ENCODE measurements at regions not wholly inside any gene's neighbourhood (a gene's known extent, or its start where the extent isn't known, plus 50 kb on each side); places are given as distances from the start of the nearest gene placed in this dataset.
A peak's percentile ranks its signal among the peaks of the same experiment; 100 is the strongest.

GRCh38 chr18:73715210-73715670 lies 432.4 kb downstream of the FBXO15 start:
- Histone ChIP-seq H3K27ac (ENCODE audit: low read depth, low read length) (no peak overlapping the region), H3K27me3 (ENCODE audit: control insufficient read depth, insufficient read depth, low read length) (no peaks in the 10 kb centered on the region), H3K9me3 (ENCODE audit: control insufficient read depth, insufficient read depth, low read length) (no peaks in the 10 kb centered on the region), H3K4me3 (ENCODE audit: low read depth, low read length) (no peak overlapping the region), H3K4me1 (ENCODE audit: control insufficient read depth, insufficient read depth, low read length) (no peaks in the 10 kb centered on the region), H3K36me3 (ENCODE audit: control insufficient read depth, insufficient read depth, low read length) (no peaks in the 10 kb centered on the region)
- 87% methylated on average over 15 of the region's 20 CpGs for WGBS (ENCODE audit: insufficient coverage)
- peak in 1 of 6 donors; percentile 47 for DNase-seq (ENCODE audit: low read depth in 4 of 6, low spot score in 6 of 6)

- 86% methylated on average over 1 of the region's 6 CpGs for WGBS (ENCODE audit: insufficient coverage)
- Histone ChIP-seq H3K9me3 (ENCODE audit: control insufficient read depth, insufficient read depth, low read length) (no peaks in the 10 kb centered on the region), H3K4me3 (ENCODE audit: low read depth, low read length) (no peak overlapping the region), H3K27ac (ENCODE audit: low read depth, low read length) (no peak overlapping the region), H3K4me1 (ENCODE audit: control insufficient read depth, insufficient read depth, low read length) (no peaks in the 10 kb centered on the region), H3K36me3 (ENCODE audit: control insufficient read depth, insufficient read depth, low read length) (no peaks in the 10 kb centered on the region), H3K27me3 (ENCODE audit: control insufficient read depth, insufficient read depth, low read length) (no peaks in the 10 kb centered on the region)
- DNase-seq (ENCODE audit: low read depth in 4 of 6, low spot score in 6 of 6): peak in 2 of 6 donors; percentile 34 to 68
Observed at GRCh38 chr18:73714466-73714865, 433.2 kb downstream of the FBXO15 start.

GRCh38 chr18:73711256-73711655 lies 436.4 kb downstream of the FBXO15 start:
- H3K4me3 ChIP-seq (ENCODE audit: low read depth, low read length): no peak overlapping the region
- no peaks in the 10 kb centered on the region for H3K36me3 ChIP-seq (ENCODE audit: control insufficient read depth, insufficient read depth, low read length)
- WGBS (ENCODE audit: insufficient coverage): 57% methylated on average over 1 of the region's 2 CpGs
- no peaks in the 10 kb centered on the region for H3K9me3 ChIP-seq (ENCODE audit: control insufficient read depth, insufficient read depth, low read length)
- peak in 1 of 6 donors; percentile 58 for DNase-seq (ENCODE audit: low read depth in 4 of 6, low spot score in 6 of 6)
- no peaks in the 10 kb centered on the region for H3K27me3 ChIP-seq (ENCODE audit: control insufficient read depth, insufficient read depth, low read length)
- no peak overlapping the region for H3K27ac ChIP-seq (ENCODE audit: low read depth, low read length)
- no peaks in the 10 kb centered on the region for H3K4me1 ChIP-seq (ENCODE audit: control insufficient read depth, insufficient read depth, low read length)

GRCh38 chr18:73708591-73708990 lies 439.0 kb downstream of the FBXO15 start:
- 90% methylated on average over 3 of the region's 5 CpGs for WGBS (ENCODE audit: insufficient coverage)

GRCh38 chr18:73707035-73707434 lies 440.6 kb downstream of the FBXO15 start:
- Histone ChIP-seq H3K36me3 (ENCODE audit: control insufficient read depth, insufficient read depth, low read length) (no peaks in the 10 kb centered on the region), H3K27ac (ENCODE audit: low read depth, low read length) (no peak overlapping the region), H3K27me3 (ENCODE audit: control insufficient read depth, insufficient read depth, low read length) (no peaks in the 10 kb centered on the region), H3K9me3 (ENCODE audit: control insufficient read depth, insufficient read depth, low read length) (no peaks in the 10 kb centered on the region), H3K4me3 (ENCODE audit: low read depth, low read length) (no peak overlapping the region), H3K4me1 (ENCODE audit: control insufficient read depth, insufficient read depth, low read length) (no peaks in the 10 kb centered on the region)
- DNase-seq (ENCODE audit: low read depth in 4 of 6, low spot score in 6 of 6): no peak
- WGBS (ENCODE audit: insufficient coverage): no CpG with 5 or more reads among the region's 1 CpG

More at GRCh38 chr18:73708591-73708990, 439.0 kb downstream of the FBXO15 start:
- H3K4me3 ChIP-seq (ENCODE audit: low read depth, low read length): no peak overlapping the region
- peak in 1 of 6 donors; percentile 83 for DNase-seq (ENCODE audit: low read depth in 4 of 6, low spot score in 6 of 6)
- no peak overlapping the region for H3K27ac ChIP-seq (ENCODE audit: low read depth, low read length)
- no peaks in the 10 kb centered on the region for H3K9me3 ChIP-seq (ENCODE audit: control insufficient read depth, insufficient read depth, low read length)
- no peaks in the 10 kb centered on the region for H3K27me3 ChIP-seq (ENCODE audit: control insufficient read depth, insufficient read depth, low read length)
- no peaks in the 10 kb centered on the region for H3K4me1 ChIP-seq (ENCODE audit: control insufficient read depth, insufficient read depth, low read length)
- H3K36me3 ChIP-seq (ENCODE audit: control insufficient read depth, insufficient read depth, low read length): no peaks in the 10 kb centered on the region

GRCh38 chr18:73697353-73697752 lies 450.3 kb downstream of the FBXO15 start:
- Histone ChIP-seq H3K4me3 (ENCODE audit: low read depth, low read length) (no peak overlapping the region), H3K27ac (ENCODE audit: low read depth, low read length) (no peak overlapping the region), H3K9me3 (ENCODE audit: control insufficient read depth, insufficient read depth, low read length) (no peaks in the 10 kb centered on the region), H3K27me3 (ENCODE audit: control insufficient read depth, insufficient read depth, low read length) (no peaks in the 10 kb centered on the region), H3K36me3 (ENCODE audit: control insufficient read depth, insufficient read depth, low read length) (no peaks in the 10 kb centered on the region), H3K4me1 (ENCODE audit: control insufficient read depth, insufficient read depth, low read length) (no peaks in the 10 kb centered on the region)
- no peak for DNase-seq (ENCODE audit: low read depth in 4 of 6, low spot score in 6 of 6)
- WGBS (ENCODE audit: insufficient coverage): no CpG with 5 or more reads among the region's 4 CpGs

DNA sequence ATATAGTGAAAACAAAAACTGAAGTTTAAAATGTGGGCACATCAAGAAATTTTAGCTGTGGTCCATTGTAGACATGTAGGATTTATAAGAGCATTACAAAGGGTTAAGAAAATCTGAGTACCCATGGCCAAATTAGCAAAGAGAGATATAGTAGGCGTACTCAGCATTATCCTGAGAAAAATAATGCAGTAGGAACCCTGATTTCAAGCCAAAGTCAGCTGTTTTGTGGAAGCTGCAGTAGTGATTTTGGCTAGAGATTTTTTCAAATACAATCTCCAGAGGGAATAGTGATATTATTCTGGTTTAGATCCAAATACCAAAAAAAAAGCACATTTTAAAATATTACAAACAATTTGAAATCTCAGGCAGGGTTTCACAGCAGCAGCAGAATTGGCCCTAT lies 450.9 kb downstream of the FBXO15 start:
- no peak for DNase-seq (ENCODE audit: low read depth in 4 of 6, low spot score in 6 of 6)
- no peaks in the 10 kb centered on the region for H3K27me3 ChIP-seq (ENCODE audit: control insufficient read depth, insufficient read depth, low read length)
- H3K36me3 ChIP-seq (ENCODE audit: control insufficient read depth, insufficient read depth, low read length): no peaks in the 10 kb centered on the region
- no peak overlapping the region for H3K27ac ChIP-seq (ENCODE audit: low read depth, low read length)
- H3K4me1 ChIP-seq (ENCODE audit: control insufficient read depth, insufficient read depth, low read length): no peaks in the 10 kb centered on the region
- H3K9me3 ChIP-seq (ENCODE audit: control insufficient read depth, insufficient read depth, low read length): no peaks in the 10 kb centered on the region
- H3K4me3 ChIP-seq (ENCODE audit: low read depth, low read length): no peak overlapping the region
- WGBS (ENCODE audit: insufficient coverage): 25% methylated on average over 1 of the region's 1 CpG

DNA sequence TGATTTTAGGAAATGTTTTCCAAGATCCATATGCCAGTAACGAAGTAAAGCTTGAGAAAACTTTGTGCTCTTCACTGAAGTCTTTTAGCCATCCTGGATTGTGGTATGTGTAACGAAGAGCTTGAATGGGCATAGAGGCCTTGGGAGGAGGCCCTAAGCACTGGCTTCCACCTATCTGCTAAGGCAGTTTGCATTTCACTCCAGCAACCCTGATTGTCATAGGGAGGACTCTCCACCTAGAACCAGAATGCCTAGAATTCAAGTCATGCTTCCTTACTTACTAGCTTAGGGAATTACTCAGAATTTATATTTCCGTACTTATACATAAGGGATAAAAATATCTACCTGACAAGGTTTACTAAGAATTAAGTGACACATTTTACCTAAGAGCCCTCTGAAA lies 451.5 kb downstream of the FBXO15 start:
- no peaks in the 10 kb centered on the region for H3K36me3 ChIP-seq (ENCODE audit: control insufficient read depth, insufficient read depth, low read length)
- H3K4me1 ChIP-seq (ENCODE audit: control insufficient read depth, insufficient read depth, low read length): no peaks in the 10 kb centered on the region
- H3K4me3 ChIP-seq (ENCODE audit: low read depth, low read length): no peak overlapping the region
- no peaks in the 10 kb centered on the region for H3K9me3 ChIP-seq (ENCODE audit: control insufficient read depth, insufficient read depth, low read length)
- H3K27ac ChIP-seq (ENCODE audit: low read depth, low read length): no peak overlapping the region
- no peaks in the 10 kb centered on the region for H3K27me3 ChIP-seq (ENCODE audit: control insufficient read depth, insufficient read depth, low read length)
- no peak for DNase-seq (ENCODE audit: low read depth in 4 of 6, low spot score in 6 of 6)
- no CpG with 5 or more reads among the region's 3 CpGs for WGBS (ENCODE audit: insufficient coverage)

DNA sequence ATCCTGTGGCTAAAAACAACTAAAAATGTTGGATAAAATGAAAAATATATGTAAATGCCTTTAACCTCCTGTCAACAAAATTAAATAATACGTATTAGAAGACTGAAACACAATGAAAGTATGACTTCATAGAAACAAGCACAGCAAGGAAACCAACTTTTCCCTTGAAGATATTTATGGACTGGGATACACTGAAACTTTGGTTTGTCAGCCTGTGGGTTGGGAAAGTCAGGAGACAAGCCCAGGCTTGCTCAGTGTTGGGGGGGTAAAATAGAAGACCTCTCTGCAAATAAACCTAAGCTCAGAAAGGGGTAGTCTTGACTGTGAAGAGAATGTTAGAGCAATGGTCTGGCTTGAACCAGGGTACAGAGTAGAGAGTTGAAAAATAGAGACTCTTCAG lies 454.5 kb downstream of the FBXO15 start:
- H3K4me1 ChIP-seq (ENCODE audit: control insufficient read depth, insufficient read depth, low read length): no peaks in the 10 kb centered on the region
- no CpG with 5 or more reads among the region's 1 CpG for WGBS (ENCODE audit: insufficient coverage)
- no peaks in the 10 kb centered on the region for H3K36me3 ChIP-seq (ENCODE audit: control insufficient read depth, insufficient read depth, low read length)
- H3K27ac ChIP-seq (ENCODE audit: low read depth, low read length): no peak overlapping the region
- H3K4me3 ChIP-seq (ENCODE audit: low read depth, low read length): no peak overlapping the region
- no peak for DNase-seq (ENCODE audit: low read depth in 4 of 6, low spot score in 6 of 6)
- H3K27me3 ChIP-seq (ENCODE audit: control insufficient read depth, insufficient read depth, low read length): no peaks in the 10 kb centered on the region
- no peaks in the 10 kb centered on the region for H3K9me3 ChIP-seq (ENCODE audit: control insufficient read depth, insufficient read depth, low read length)

DNA sequence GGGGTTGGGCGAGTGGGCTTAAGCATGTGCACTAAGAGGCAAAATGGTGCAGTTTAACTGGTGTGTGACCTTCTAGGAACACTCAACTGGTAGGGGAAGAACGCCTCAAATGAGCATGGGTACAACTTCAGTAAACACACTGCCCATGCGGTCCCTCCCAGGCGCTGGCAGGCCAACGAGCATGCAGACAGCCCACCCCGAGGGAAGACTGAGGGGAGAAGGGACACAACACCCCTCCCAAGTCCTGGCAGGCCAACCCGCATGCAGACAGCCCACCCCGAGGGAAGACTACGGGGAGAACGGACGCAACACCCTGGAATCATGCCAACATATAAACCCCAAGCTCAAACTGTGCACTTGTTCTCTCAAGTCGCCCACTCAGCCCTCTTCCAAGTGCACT lies 456.0 kb downstream of the FBXO15 start:
- Histone ChIP-seq H3K27ac (ENCODE audit: low read depth, low read length) (no peak overlapping the region), H3K9me3 (ENCODE audit: control insufficient read depth, insufficient read depth, low read length) (no peaks in the 10 kb centered on the region), H3K4me3 (ENCODE audit: low read depth, low read length) (no peak overlapping the region), H3K4me1 (ENCODE audit: control insufficient read depth, insufficient read depth, low read length) (no peaks in the 10 kb centered on the region), H3K36me3 (ENCODE audit: control insufficient read depth, insufficient read depth, low read length) (no peaks in the 10 kb centered on the region), H3K27me3 (ENCODE audit: control insufficient read depth, insufficient read depth, low read length) (no peaks in the 10 kb centered on the region)
- DNase-seq (ENCODE audit: low read depth in 4 of 6, low spot score in 6 of 6): no peak
- WGBS (ENCODE audit: insufficient coverage): 88% methylated on average over 9 of the region's 12 CpGs
